Ascending aorta (tissue), 2 donors: ENCODE measurements at regions not wholly inside any gene's neighbourhood (a gene's known extent, or its start where the extent isn't known, plus 50 kb on each side); places are given as distances from the start of the nearest gene placed in this dataset.

Experiments
- DNase-seq, 2 donors: peaks; one replicate each; pipeline ENCODE4 v3.0.0-alpha.2; 2019; ENCODE audit warnings: low spot score in 2 of 2
- H3K27ac ChIP-seq, 2 donors: fragments of 200-600 bp; sonication (generic); one replicate each; pipeline ENCODE4 v1.5.1; 2016 to 2017; ENCODE audit warnings: mild to moderate bottlenecking in 1 of 2
- H3K27me3 ChIP-seq: fragments of 200-600 bp; sonication (generic); one replicate; pipeline ENCODE4 v1.5.1; 2017
- H3K36me3 ChIP-seq, 2 donors: fragments of 200-600 bp; sonication (generic); one replicate each; pipeline ENCODE4 v1.5.1; 2016
- H3K4me1 ChIP-seq, 2 donors: fragments of 200-600 bp; sonication (generic); one replicate each; pipeline ENCODE4 v1.5.1; 2016 to 2017; ENCODE audit warnings: mild to moderate bottlenecking in 1 of 2
- H3K4me3 ChIP-seq, 2 donors: fragments of 200-600 bp; sonication (generic); one replicate each; pipeline ENCODE4 v1.5.1; 2016 to 2017; ENCODE audit warnings: mild to moderate bottlenecking in 1 of 2
- H3K9me3 ChIP-seq, 2 donors: fragments of 200-600 bp; sonication (generic); one replicate each; pipeline ENCODE4 v1.5.1; 2016
- CTCF ChIP-seq, 3 experiments: fragments of 200-600 bp in 2 of 3; fragments of 450-650 bp in 1 of 3; sonication (generic) in 2 of 3; IDR thresholded peaks; one replicate each; pipeline ENCODE4 v1.5.1; 2016 to 2019; ENCODE audit warnings: antibody characterized with exemption in 3 of 3, mild to moderate bottlenecking in 1 of 3, moderate library complexity in 1 of 3
- intact Hi-C: fragments of 100-400 bp; cut with DNase I; formaldehyde crosslinking; loops from one replicate; pipeline ENCODE4 v1.15.1; 2023

GRCh38 chr17:37797206-37797605, 52.3 kb upstream of the HNF1B start:
- Histone ChIP-seq H3K27me3 (no peaks in the 10 kb centered on the region), H3K27ac (no peak overlapping the region)

GRCh38 chr17:37796076-37796475, 51.2 kb upstream of the HNF1B start:
- Histone ChIP-seq H3K4me1 (no peaks in the 10 kb centered on the region), H3K9me3 (no peaks in the 10 kb centered on the region), H3K36me3 (no peaks in the 10 kb centered on the region), H3K4me3 (no peak overlapping the region), H3K27ac (no peak overlapping the region), H3K27me3 (no peaks in the 10 kb centered on the region)
- no peak for DNase-seq
- intact Hi-C loops, result no loop called here
- TF ChIP-seq CTCF (IDR thresholded peaks at IDR 0.05), result no peak

More at GRCh38 chr17:37797206-37797605, 52.3 kb upstream of the HNF1B start:
- intact Hi-C loops, result no loop called here
- Histone ChIP-seq H3K4me1 (no peaks in the 10 kb centered on the region), H3K36me3 (no peaks in the 10 kb centered on the region), H3K9me3 (no peaks in the 10 kb centered on the region), H3K4me3 (no peak overlapping the region)
- DNase-seq, result no peak
- TF ChIP-seq CTCF (IDR thresholded peaks at IDR 0.05), result no peak
